ENCODE measurements at regions not wholly inside any gene's neighbourhood (a gene's known extent, or its start where the extent isn't known, plus 50 kb on each side); places are given as distances from the start of the nearest gene placed in this dataset.

DNA sequence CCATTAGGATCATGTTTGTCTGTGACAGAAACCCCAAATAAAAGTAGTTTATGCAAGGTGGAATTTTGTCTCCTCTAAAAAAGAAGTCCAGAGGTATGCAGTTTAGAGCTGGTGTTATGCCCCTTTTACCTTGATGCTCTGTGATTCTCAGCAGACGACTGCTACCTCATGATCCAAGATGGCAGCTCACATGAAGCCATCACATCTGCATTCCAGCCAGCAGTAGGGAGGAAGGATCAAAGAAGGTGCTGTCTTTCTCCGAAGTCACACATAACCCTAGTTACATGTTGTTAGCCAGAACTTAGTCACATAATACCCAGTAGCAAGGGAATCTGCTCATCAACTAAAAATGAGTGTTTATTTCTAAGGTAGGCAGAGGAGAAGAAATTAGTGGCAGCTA is 135.7 kb upstream of the HS3ST2 start:
- TF ChIP-seq, protein P1, sequence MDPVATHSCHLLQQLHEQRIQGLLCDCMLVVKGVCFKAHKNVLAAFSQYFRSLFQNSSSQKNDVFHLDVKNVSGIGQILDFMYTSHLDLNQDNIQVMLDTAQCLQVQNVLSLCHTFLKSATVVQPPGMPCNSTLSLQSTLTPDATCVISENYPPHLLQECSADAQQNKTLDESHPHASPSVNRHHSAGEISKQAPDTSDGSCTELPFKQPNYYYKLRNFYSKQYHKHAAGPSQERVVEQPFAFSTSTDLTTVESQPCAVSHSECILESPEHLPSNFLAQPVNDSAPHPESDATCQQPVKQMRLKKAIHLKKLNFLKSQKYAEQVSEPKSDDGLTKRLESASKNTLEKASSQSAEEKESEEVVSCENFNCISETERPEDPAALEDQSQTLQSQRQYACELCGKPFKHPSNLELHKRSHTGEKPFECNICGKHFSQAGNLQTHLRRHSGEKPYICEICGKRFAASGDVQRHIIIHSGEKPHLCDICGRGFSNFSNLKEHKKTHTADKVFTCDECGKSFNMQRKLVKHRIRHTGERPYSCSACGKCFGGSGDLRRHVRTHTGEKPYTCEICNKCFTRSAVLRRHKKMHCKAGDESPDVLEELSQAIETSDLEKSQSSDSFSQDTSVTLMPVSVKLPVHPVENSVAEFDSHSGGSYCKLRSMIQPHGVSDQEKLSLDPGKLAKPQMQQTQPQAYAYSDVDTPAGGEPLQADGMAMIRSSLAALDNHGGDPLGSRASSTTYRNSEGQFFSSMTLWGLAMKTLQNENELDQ (CRISPR knock-in tag; IDR thresholded peaks at IDR 0.05; ENCODE audit: borderline replicate concordance) = no peak
- no peak for TF ChIP-seq TSHZ1 (CRISPR knock-in tag; IDR thresholded peaks at IDR 0.05)
- TF ChIP-seq SRF (CRISPR knock-in tag; IDR thresholded peaks at IDR 0.05) = no peak
- no peak for TF ChIP-seq CTCF (IDR thresholded peaks at IDR 0.05 in 2 of 3, conservative IDR thresholded peaks at IDR 0.05 in 1 of 3; ENCODE audit: insufficient read depth in 2 of 3, low read depth in 1 of 3, low read length in 3 of 3)

Measured in K562 (cell line).